ENCODE measurements at regions not wholly inside any gene's neighbourhood (a gene's known extent, or its start where the extent isn't known, plus 50 kb on each side); places are given as distances from the start of the nearest gene placed in this dataset.

DNA sequence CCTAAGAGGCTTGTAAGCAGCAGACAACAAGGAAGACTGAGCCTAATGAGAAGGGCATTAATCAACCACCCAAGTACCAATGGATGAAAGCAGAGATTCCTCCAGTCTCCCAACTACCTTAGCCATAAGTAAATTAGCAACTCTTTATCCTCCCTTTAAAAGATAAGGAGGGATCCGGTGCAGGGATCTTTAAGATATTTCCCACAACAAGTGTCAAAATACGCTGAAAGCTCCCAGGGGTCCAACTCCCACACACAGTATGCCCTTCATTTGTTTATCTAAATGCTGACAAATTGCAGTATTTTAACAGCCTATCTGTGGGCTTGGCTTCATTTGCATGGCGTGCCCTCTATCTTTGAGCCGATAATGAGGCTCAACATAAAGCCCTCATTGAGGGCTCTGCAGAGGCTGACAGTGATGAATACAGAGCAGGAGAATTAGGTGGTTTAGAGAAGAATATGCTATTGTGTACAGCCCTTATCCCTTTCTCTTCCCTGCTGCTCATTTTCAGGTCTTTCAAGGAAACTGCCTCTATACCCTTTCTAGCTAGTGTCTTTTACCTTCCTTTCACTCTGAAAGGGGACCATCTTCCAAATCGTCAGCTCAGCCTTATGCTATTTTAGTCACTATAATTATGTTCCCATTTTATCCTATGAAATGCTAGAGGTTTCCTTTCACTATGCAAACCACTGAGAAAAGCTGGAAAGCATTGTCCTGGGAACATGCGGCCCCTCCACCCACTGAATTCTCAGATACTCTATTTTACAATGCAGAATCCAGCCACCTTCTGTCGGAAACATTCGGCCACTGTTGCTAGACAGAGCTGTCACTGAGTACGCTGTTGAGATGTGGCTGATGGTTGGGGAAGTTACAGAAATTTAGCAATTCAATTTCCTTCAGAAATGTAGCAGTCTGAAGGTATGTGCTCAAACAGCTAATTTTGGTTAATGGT lies 575.2 kb upstream of the JAG1 start:
- DNase-seq: no peak
- TF ChIP-seq POLR2A (IDR thresholded peaks at IDR 0.05): no peak
- TF ChIP-seq, protein P1, sequence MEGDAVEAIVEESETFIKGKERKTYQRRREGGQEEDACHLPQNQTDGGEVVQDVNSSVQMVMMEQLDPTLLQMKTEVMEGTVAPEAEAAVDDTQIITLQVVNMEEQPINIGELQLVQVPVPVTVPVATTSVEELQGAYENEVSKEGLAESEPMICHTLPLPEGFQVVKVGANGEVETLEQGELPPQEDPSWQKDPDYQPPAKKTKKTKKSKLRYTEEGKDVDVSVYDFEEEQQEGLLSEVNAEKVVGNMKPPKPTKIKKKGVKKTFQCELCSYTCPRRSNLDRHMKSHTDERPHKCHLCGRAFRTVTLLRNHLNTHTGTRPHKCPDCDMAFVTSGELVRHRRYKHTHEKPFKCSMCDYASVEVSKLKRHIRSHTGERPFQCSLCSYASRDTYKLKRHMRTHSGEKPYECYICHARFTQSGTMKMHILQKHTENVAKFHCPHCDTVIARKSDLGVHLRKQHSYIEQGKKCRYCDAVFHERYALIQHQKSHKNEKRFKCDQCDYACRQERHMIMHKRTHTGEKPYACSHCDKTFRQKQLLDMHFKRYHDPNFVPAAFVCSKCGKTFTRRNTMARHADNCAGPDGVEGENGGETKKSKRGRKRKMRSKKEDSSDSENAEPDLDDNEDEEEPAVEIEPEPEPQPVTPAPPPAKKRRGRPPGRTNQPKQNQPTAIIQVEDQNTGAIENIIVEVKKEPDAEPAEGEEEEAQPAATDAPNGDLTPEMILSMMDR (IDR thresholded peaks at IDR 0.05): no peak
- Histone ChIP-seq H3K4me1 (no peaks in the 10 kb centered on the region), H3K36me3 (no peaks in the 10 kb centered on the region), H3K9me3 (no peaks in the 10 kb centered on the region), H3K4me3 (no peak overlapping the region), H3K27ac (no peak overlapping the region), H3K27me3 (no peaks in the 10 kb centered on the region)

DNA sequence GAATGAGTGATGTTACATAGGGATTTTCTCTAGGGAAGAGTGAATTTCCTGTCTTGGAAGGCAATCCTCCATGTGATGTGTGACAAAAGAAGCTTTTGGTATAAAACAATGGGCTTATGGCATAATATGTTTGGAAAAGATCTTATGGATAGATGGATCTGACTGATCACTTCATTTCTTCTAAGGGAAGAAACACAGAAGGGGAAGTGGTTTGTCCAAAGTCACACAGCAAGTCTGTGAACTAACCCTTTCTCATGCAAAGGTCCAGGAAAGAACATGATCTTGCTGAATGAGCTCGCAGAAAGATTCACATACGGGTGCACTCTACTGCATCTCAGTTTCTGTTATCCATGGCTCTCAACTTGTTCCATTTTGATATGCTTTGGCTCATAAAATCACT lies 575.9 kb upstream of the JAG1 start:
- H3K9me3 ChIP-seq: no peaks in the 10 kb centered on the region
- no peaks in the 10 kb centered on the region for H3K4me1 ChIP-seq
- TF ChIP-seq, protein P1 (IDR thresholded peaks at IDR 0.05): no peak
- TF ChIP-seq POLR2A (IDR thresholded peaks at IDR 0.05): no peak
- H3K4me3 ChIP-seq: no peak overlapping the region
- no peak for DNase-seq
- H3K27ac ChIP-seq: no peak overlapping the region
- H3K27me3 ChIP-seq: no peaks in the 10 kb centered on the region
- H3K36me3 ChIP-seq: no peaks in the 10 kb centered on the region

DNA sequence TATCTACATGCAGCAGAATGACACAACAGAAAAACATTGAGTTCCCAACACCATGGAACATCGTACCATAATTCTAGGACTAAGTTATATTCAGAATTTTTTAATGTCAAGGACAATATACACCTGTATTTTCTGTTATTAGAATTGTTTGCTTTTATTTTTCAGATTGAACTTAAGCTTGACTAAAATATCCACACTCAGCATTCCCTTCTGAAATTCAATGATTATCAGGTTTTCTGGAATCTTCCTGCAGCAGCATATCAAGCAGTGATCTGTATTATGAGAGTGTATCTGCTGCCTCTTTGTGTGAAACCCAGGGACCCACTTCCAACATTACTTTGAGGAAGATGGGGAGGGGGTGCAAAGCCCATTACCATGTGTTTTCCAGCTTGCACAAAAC lies 578.6 kb upstream of the JAG1 start:
- TF ChIP-seq POLR2A (IDR thresholded peaks at IDR 0.05): no peak
- TF ChIP-seq, protein P1 (IDR thresholded peaks at IDR 0.05): no peak
- no peaks in the 10 kb centered on the region for H3K9me3 ChIP-seq
- H3K36me3 ChIP-seq: no peaks in the 10 kb centered on the region
- no peaks in the 10 kb centered on the region for H3K4me1 ChIP-seq
- H3K4me3 ChIP-seq: no peak overlapping the region
- H3K27me3 ChIP-seq: no peaks in the 10 kb centered on the region
- DNase-seq: no peak
- no peak overlapping the region for H3K27ac ChIP-seq

DNA sequence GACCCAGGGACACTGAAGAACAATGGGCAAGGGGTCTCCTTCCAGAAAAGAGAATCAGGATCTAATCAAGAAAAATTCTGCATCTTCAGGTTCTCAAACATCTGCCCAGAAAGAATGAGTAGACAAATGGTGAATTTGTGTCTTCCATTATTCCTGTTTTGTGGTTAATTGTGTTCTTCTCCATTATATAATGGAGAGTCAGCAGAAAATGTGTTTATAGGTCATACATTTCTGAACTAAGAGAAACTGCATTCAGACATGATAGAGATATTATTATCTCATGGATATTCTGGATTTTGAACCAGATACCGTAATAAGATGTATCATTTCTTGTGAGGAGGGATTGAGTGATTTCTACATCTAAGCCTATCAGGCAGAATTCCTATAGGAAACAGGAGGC lies 581.7 kb upstream of the JAG1 start:
- no peak for DNase-seq
- Histone ChIP-seq H3K4me3 (no peak overlapping the region), H3K36me3 (no peaks in the 10 kb centered on the region), H3K27ac (no peak overlapping the region), H3K27me3 (no peaks in the 10 kb centered on the region), H3K4me1 (no peaks in the 10 kb centered on the region), H3K9me3 (no peaks in the 10 kb centered on the region)
- TF ChIP-seq, protein P1 (IDR thresholded peaks at IDR 0.05): no peak
- TF ChIP-seq POLR2A (IDR thresholded peaks at IDR 0.05): no peak

DNA sequence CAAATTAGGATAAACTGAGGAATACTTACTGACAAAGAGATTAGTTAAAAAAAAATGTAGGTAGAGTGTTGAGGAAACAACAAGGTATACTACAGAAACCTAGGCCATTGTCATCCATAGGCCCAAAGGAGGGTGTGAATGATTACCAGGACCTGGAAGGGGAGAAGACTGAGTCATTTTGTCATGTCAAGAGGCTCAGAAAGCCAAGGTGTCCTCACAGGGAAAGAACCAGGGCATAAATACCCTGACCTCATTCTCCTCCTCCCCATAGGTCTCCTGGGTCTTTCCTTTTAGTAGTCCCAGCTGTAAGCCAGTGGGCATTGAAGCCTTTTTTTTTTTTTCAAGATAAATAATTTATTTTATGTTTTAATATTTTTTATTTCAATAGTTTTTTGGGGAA lies 582.1 kb upstream of the JAG1 start:
- H3K36me3 ChIP-seq: no peaks in the 10 kb centered on the region
- TF ChIP-seq POLR2A (IDR thresholded peaks at IDR 0.05): no peak
- TF ChIP-seq, protein P1 (IDR thresholded peaks at IDR 0.05): no peak
- no peak for DNase-seq
- no peak overlapping the region for H3K4me3 ChIP-seq
- no peaks in the 10 kb centered on the region for H3K27me3 ChIP-seq
- H3K4me1 ChIP-seq: no peaks in the 10 kb centered on the region
- H3K27ac ChIP-seq: no peak overlapping the region
- H3K9me3 ChIP-seq: no peaks in the 10 kb centered on the region

All from Peyer's patch (tissue), 4 donors.